ENCODE measurements at regions not wholly inside any gene's neighbourhood (a gene's known extent, or its start where the extent isn't known, plus 50 kb on each side); places are given as distances from the start of the nearest gene placed in this dataset.

- TF ChIP-seq SREBF2 (CRISPR knock-in tag; IDR thresholded peaks at IDR 0.05) (no peak), ZNF695 (CRISPR knock-in tag; IDR thresholded peaks at IDR 0.05) (no peak), TCF3 (CRISPR knock-in tag; IDR thresholded peaks at IDR 0.05) (no peak), ZBTB33 (CRISPR knock-in tag; IDR thresholded peaks at IDR 0.05) (no peak), ZNF280B (CRISPR knock-in tag; IDR thresholded peaks at IDR 0.05) (no peak), AFF4 (CRISPR knock-in tag; IDR thresholded peaks at IDR 0.05) (no peak)
These were observed 56.7 kb upstream of the RCN1 start for GRCh38 chr11:32034149-32034548.
